AG04450 (cell line): ENCODE measurements at regions not wholly inside any gene's neighbourhood (a gene's known extent, or its start where the extent isn't known, plus 50 kb on each side); places are given as distances from the start of the nearest gene placed in this dataset.
A peak's percentile ranks its signal among the peaks of the same experiment; 100 is the strongest.

ENCODE experiments used
- CTCF ChIA-PET: fragments of 300-600, 350-600 bp; formaldehyde crosslinking; extraction: SDS; loops from one replicate; lab custom pipeline; 2022; ENCODE audit warnings: antibody characterized with exemption, inconsistent platforms; lab: Charles Lee
- POLR2A ChIA-PET: fragments of 350-600 bp; formaldehyde crosslinking; extraction: SDS; loops from one replicate; lab custom pipeline; 2021; ENCODE audit warnings: antibody characterized with exemption, inconsistent platforms; lab: Yijun Ruan, JAX
- DNase-seq: peaks from one replicate; pipeline ENCODE4 v3.0.0-alpha.2; 2011; ENCODE audit warnings: low read depth, low spot score
- H3K27ac ChIP-seq: one replicate; pipeline ENCODE4 v1.5.1; 2012; ENCODE audit warnings: low read depth, low read length, control low read depth
- H3K27me3 ChIP-seq: one replicate; pipeline ENCODE4 v1.6.0; 2012; ENCODE audit warnings: low read length; ENCODE audit not compliant: control insufficient read depth, insufficient read depth
- H3K4me3 ChIP-seq: 2 replicates; pipeline ENCODE4 v1.5.1; 2011; ENCODE audit warnings: mild to moderate bottlenecking, low read depth, low read length, control low read depth
- H3K9me3 ChIP-seq: 2 replicates; pipeline ENCODE4 v1.5.1; 2012; ENCODE audit warnings: low read length; ENCODE audit not compliant: control insufficient read depth, insufficient read depth
- CTCF ChIP-seq: IDR thresholded peaks from 2 replicates; pipeline ENCODE4 v1.5.1; 2011; ENCODE audit warnings: low read depth, low read length, control low read depth, inconsistent platforms

GRCh38 chr1:184223216-184223615 is 163.6 kb upstream of the C1orf21 start:
- H3K4me3 ChIP-seq: no peak overlapping the region
- ChIA-PET CTCF (interaction anchor here (1.1 to 2.7 kb wide), 19 partner anchors 10 to 468 kb away, joined by 3 to 15 read pairs (median 4); no protein-coding TSS in a partner anchor), POLR2A (no interaction called here)
- no peak for DNase-seq
- H3K27ac ChIP-seq: no peak overlapping the region
- H3K9me3 ChIP-seq: no peaks in the 10 kb centered on the region; the same call in 1 of the 2 replicates
- H3K27me3 ChIP-seq: peaks cover 2% of the 10 kb centered on the region
- TF ChIP-seq CTCF: no peak

- H3K27ac ChIP-seq: peak overlapping the region; percentile 2
- POLR2A ChIA-PET: interaction anchor here (0.5 kb wide), 1 partner anchor 294 kb away, joined by 14 read pairs; no protein-coding TSS in a partner anchor
- peaks cover 2% of the 10 kb centered on the region for H3K27me3 ChIP-seq
- no peak overlapping the region for H3K4me3 ChIP-seq
- no peak for TF ChIP-seq CTCF
- CTCF ChIA-PET: interaction anchor here (0.5 to 2.7 kb wide), 3 partner anchors 149 to 438 kb away, joined by 4 to 13 read pairs (median 11); no protein-coding TSS in a partner anchor
- DNase-seq: no peak
- no peaks in the 10 kb centered on the region; the same call in 1 of the 2 replicates for H3K9me3 ChIP-seq
These were observed 161.3 kb upstream of the C1orf21 start for GRCh38 chr1:184225283-184226099.

GRCh38 chr1:184226100-184226487 is 160.7 kb upstream of the C1orf21 start:
- TF ChIP-seq CTCF: no peak
- H3K27me3 ChIP-seq: peaks cover 2% of the 10 kb centered on the region
- H3K9me3 ChIP-seq: no peaks in the 10 kb centered on the region; the same call in 1 of the 2 replicates
- ChIA-PET POLR2A (no interaction called here), CTCF (interaction anchor here (2.7 kb wide), 1 partner anchor 150 kb away, joined by 13 read pairs; no protein-coding TSS in a partner anchor)
- no peak overlapping the region for H3K4me3 ChIP-seq
- H3K27ac ChIP-seq: peak overlapping the region; percentile 2
- DNase-seq: no peak

DNA sequence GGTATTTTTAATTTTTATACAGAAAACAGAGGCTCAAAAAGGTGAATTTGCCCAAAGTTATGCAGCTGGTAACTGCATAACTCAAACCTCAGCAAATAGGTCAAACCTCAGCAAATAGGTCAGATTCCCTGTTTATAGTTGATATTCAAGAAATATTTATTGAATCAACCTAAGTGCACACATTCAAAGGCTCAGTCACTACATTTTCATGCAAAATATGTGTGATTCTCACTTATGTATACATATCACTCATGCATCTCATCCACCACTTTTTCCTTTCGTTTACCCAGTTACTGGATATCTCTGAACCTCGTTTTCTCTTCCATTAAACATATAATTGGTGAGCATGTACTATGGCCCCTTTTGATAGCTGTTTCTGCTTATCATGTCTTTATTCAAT is 158.3 kb upstream of the C1orf21 start:
- ChIA-PET CTCF (no interaction called here), POLR2A (no interaction called here)
- no peak for TF ChIP-seq CTCF
- no peaks in the 10 kb centered on the region; the same call in 1 of the 2 replicates for H3K9me3 ChIP-seq
- no peak for DNase-seq
- H3K4me3 ChIP-seq: no peak overlapping the region
- H3K27me3 ChIP-seq: peaks cover 4% of the 10 kb centered on the region
- no peak overlapping the region for H3K27ac ChIP-seq

DNA sequence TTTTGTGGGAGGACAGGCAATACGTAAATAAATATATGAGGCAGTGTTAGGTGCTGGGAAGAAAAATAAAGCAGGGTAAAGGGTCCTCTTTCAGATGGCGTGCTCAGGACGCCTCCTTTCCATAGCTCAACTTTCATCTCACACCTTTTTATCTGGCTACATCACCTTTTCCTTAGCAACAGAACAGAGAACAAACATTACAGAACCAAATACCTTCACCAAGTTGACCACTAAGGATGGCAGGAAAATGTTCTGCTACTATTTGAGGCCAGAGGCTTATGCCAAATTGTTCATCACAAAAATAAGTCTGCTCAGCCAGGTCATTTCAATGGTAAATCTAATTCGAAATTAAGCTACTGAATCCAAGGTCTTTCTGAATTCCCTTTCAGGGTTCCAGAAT is 149.2 kb upstream of the C1orf21 start:
- H3K4me3 ChIP-seq: no peak overlapping the region
- CTCF ChIA-PET: interaction anchor here (0.8 to 1.2 kb wide), 3 partner anchors 15 to 426 kb away, joined by 3 to 4 read pairs (median 4); no protein-coding TSS in a partner anchor
- POLR2A ChIA-PET: no interaction called here

More for the DNA sequence above, 149.2 kb upstream of the C1orf21 start:
- no peak for DNase-seq
- H3K9me3 ChIP-seq: peaks cover 5% of the 10 kb centered on the region
- H3K27ac ChIP-seq: no peak overlapping the region
- TF ChIP-seq CTCF: no peak
- peaks cover 20% of the 10 kb centered on the region for H3K27me3 ChIP-seq
